H1 (cell line): ENCODE measurements at regions not wholly inside any gene's neighbourhood (a gene's known extent, or its start where the extent isn't known, plus 50 kb on each side); places are given as distances from the start of the nearest gene placed in this dataset.

Experiments
- CHD7 ChIP-seq: fragments of 300-600 bp; sonication (generic); IDR thresholded peaks from 2 replicates; pipeline ENCODE4 v1.7.1; 2012; ENCODE audit warnings: low read length, moderate library complexity, mild to moderate bottlenecking, inconsistent platforms; ENCODE audit not compliant: insufficient replicate concordance
- E2F6 ChIP-seq: IDR thresholded peaks from 2 replicates; pipeline ENCODE4 v1.6.1; 2012; ENCODE audit warnings: inconsistent platforms
- GABPA ChIP-seq: IDR thresholded peaks from 2 replicates; pipeline ENCODE4 v1.6.1; 2011; ENCODE audit warnings: mild to moderate bottlenecking, low read length, moderate library complexity, borderline replicate concordance; ENCODE audit not compliant: insufficient read depth
- NRF1 ChIP-seq: IDR thresholded peaks from 2 replicates; pipeline ENCODE4 v1.6.1; 2011; ENCODE audit warnings: mild to moderate bottlenecking, low read depth, low read length, improper control_type of control experiment
- POLR2A ChIP-seq, 2 experiments: IDR thresholded peaks; 1 replicate in 1 of 2; 2 replicates in 1 of 2; pipeline ENCODE4 v1.6.1; 2011; ENCODE audit warnings: low read depth in 2 of 2, low read length in 2 of 2, mild to moderate bottlenecking in 2 of 2; ENCODE audit errors: control extremely low read depth in 1 of 2
- POLR2AphosphoS5 ChIP-seq: IDR thresholded peaks from 2 replicates; pipeline ENCODE4 v1.6.1; 2011; ENCODE audit warnings: low read depth, low read length
- POU5F1 ChIP-seq: IDR thresholded peaks from 2 replicates; pipeline ENCODE4 v1.6.1; 2011; ENCODE audit warnings: low read depth, mild to moderate bottlenecking, low read length, moderate library complexity
- RFX5 ChIP-seq: IDR thresholded peaks from 2 replicates; pipeline ENCODE4 v1.6.1; 2011; ENCODE audit warnings: low read depth, low read length, improper control_type of control experiment, borderline replicate concordance
- RXRA ChIP-seq: IDR thresholded peaks from 2 replicates; pipeline ENCODE4 v1.6.1; 2011; ENCODE audit warnings: low read depth, mild to moderate bottlenecking, low read length, moderate library complexity; ENCODE audit not compliant: insufficient read depth
- SAP30 ChIP-seq: fragments of 300-600 bp; sonication (generic); IDR thresholded peaks from 2 replicates; pipeline ENCODE4 v1.7.1; 2012; ENCODE audit warnings: low read length, moderate library complexity, mild to moderate bottlenecking, inconsistent platforms; ENCODE audit not compliant: insufficient read depth, insufficient replicate concordance
- SIRT6 ChIP-seq: IDR thresholded peaks from one replicate; pipeline ENCODE4 v1.7.1; 2012; ENCODE audit warnings: low read length, inconsistent platforms
- TAF1 ChIP-seq: IDR thresholded peaks from 2 replicates; pipeline ENCODE4 v1.6.1; 2011; ENCODE audit warnings: mild to moderate bottlenecking, low read depth, low read length
- ZNF274 ChIP-seq: IDR thresholded peaks from 2 replicates; pipeline ENCODE4 v1.7.0; 2012; ENCODE audit warnings: low read length, borderline replicate concordance; ENCODE audit errors: extremely low read depth

GRCh38 chr4:183563874-183564273 lies 59.0 kb downstream of the ING2 start (continued):
- TF ChIP-seq CHD7 = no peak
- TF ChIP-seq NRF1 = no peak
- TF ChIP-seq ZNF274 = no peak
- no peak for TF ChIP-seq RXRA
- TF ChIP-seq SAP30 = no peak
- no peak for TF ChIP-seq SIRT6
- TF ChIP-seq TAF1 = no peak
- TF ChIP-seq GABPA = no peak
- TF ChIP-seq RFX5 = no peak
- no peak for TF ChIP-seq E2F6
- no peak for TF ChIP-seq POLR2AphosphoS5
- TF ChIP-seq POLR2A (IDR thresholded peaks at IDR 0.05; ENCODE audit: control extremely low read depth in 1 of 2, low read depth in 2 of 2, low read length in 2 of 2) = no peak
- no peak for TF ChIP-seq POU5F1
